ENCODE measurements at regions not wholly inside any gene's neighbourhood (a gene's known extent, or its start where the extent isn't known, plus 50 kb on each side); places are given as distances from the start of the nearest gene placed in this dataset.

GRCh38 chr3:164174059-164174458, 904.2 kb downstream of the SI start:
- Mint-ChIP-seq H3K4me3 (no peak overlapping the region), H3K36me3 (ENCODE audit: low read depth) (peaks cover 3% of the 10 kb centered on the region), H3K4me1 (no peaks in the 10 kb centered on the region), H3K9me3 (peaks cover 5% of the 10 kb centered on the region), H3K27me3 (ENCODE audit: low read depth) (no peaks in the 10 kb centered on the region), H3K27ac (ENCODE audit: unreplicated experiment) (no peak overlapping the region)
- TF ChIP-seq CTCF (conservative IDR thresholded peaks at IDR 0.05), result no peak
- DNase-seq (ENCODE audit: low read depth, low spot score), result no peak

- Mint-ChIP-seq H3K27ac (ENCODE audit: unreplicated experiment) (no peak overlapping the region), H3K36me3 (ENCODE audit: low read depth) (no peaks in the 10 kb centered on the region)
Measured at GRCh38 chr3:164155400-164155799, 922.9 kb downstream of the SI start.

DNA sequence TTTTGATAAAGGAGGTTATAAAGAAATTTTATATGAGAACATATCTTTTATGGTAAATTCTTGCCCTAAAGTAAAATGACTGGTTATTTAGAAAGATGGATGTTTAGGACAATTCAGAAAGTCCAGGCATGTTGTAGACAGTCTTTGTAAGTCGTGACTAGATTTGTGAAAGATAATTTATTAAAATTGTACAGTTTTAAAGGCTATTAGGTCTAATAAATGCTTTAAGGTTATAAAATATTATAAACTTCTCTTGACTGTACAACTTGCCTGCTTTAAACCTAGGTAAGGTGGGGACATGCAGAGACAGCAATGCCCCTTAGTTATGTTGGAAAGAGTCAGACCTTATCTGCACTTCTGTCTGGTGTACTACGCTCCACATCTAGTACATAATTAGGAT, 933.5 kb downstream of the SI start:
- Mint-ChIP-seq H3K4me3 (no peak overlapping the region), H3K4me1 (no peaks in the 10 kb centered on the region), H3K27me3 (ENCODE audit: low read depth) (no peaks in the 10 kb centered on the region), H3K9me3 (peaks cover 14% of the 10 kb centered on the region), H3K27ac (ENCODE audit: unreplicated experiment) (no peak overlapping the region), H3K36me3 (ENCODE audit: low read depth) (peaks cover 18% of the 10 kb centered on the region)
- DNase-seq (ENCODE audit: low read depth, low spot score), result no peak
- TF ChIP-seq CTCF (conservative IDR thresholded peaks at IDR 0.05), result no peak

More at GRCh38 chr3:164155400-164155799, 922.9 kb downstream of the SI start:
- no peaks in the 10 kb centered on the region for H3K27me3 Mint-ChIP-seq (ENCODE audit: low read depth)
- DNase-seq (ENCODE audit: low read depth, low spot score), result no peak
- peaks cover 13% of the 10 kb centered on the region for H3K9me3 Mint-ChIP-seq
- H3K4me1 Mint-ChIP-seq, result no peaks in the 10 kb centered on the region
- no peak overlapping the region for H3K4me3 Mint-ChIP-seq
- TF ChIP-seq CTCF (conservative IDR thresholded peaks at IDR 0.05), result no peak

GRCh38 chr3:164132878-164133277, 945.4 kb downstream of the SI start:
- DNase-seq (ENCODE audit: low read depth, low spot score), result no peak
- Mint-ChIP-seq H3K36me3 (ENCODE audit: low read depth) (no peaks in the 10 kb centered on the region), H3K4me3 (no peak overlapping the region), H3K4me1 (no peaks in the 10 kb centered on the region), H3K27me3 (ENCODE audit: low read depth) (no peaks in the 10 kb centered on the region), H3K9me3 (no peaks in the 10 kb centered on the region), H3K27ac (ENCODE audit: unreplicated experiment) (no peak overlapping the region)
- no peak for TF ChIP-seq CTCF (conservative IDR thresholded peaks at IDR 0.05)

GRCh38 chr3:164113371-164114332, 964.6 kb downstream of the SI start:
- Mint-ChIP-seq H3K4me1 (no peaks in the 10 kb centered on the region), H3K27ac (ENCODE audit: unreplicated experiment) (no peak overlapping the region), H3K27me3 (ENCODE audit: low read depth) (no peaks in the 10 kb centered on the region), H3K9me3 (peaks cover 15% of the 10 kb centered on the region), H3K36me3 (ENCODE audit: low read depth) (peaks cover 4% of the 10 kb centered on the region), H3K4me3 (no peak overlapping the region)
- TF ChIP-seq CTCF (conservative IDR thresholded peaks at IDR 0.05), result no peak
- no peak for DNase-seq (ENCODE audit: low read depth, low spot score)

Data from neural crest cell (in vitro differentiated cells).